Pancreas (tissue), 10 donors: ENCODE measurements at regions not wholly inside any gene's neighbourhood (a gene's known extent, or its start where the extent isn't known, plus 50 kb on each side); places are given as distances from the start of the nearest gene placed in this dataset.

Experiments used
- ATAC-seq, 4 donors: fragments of 200-7000 bp; cut with Tn5 transposase; one replicate each; pipeline versions ENCODE4 v1.8.0 to v1.9.1; 2020; ENCODE audit warnings: mild to moderate bottlenecking in 4 of 4, moderate library complexity in 4 of 4
- DNase-seq, 6 donors: peaks; one replicate each; pipeline ENCODE4 v3.0.0-alpha.2; 2020
- FAIRE-seq: peaks from 2 replicates; lab custom pipeline; 2012; peaks lifted over from hg19 to GRCh38; lab: Jason Lieb, UNC
- H3K27ac ChIP-seq, 4 donors: fragments of 200-600 bp; sonication (generic); 1 replicate in 3 of 4; 2 replicates in 1 of 4; pipeline versions ENCODE4 v1.5.0 to v1.8.0; 2020
- H3K27me3 ChIP-seq, 4 donors: fragments of 200-600 bp; one replicate each; pipeline ENCODE4 v1.8.0; 2021
- H3K36me3 ChIP-seq, 3 donors: fragments of 200-600 bp; sonication (generic) in 1 of 3; one replicate each; pipeline versions ENCODE4 v1.5.0 to v1.8.0; 2020 to 2021
- H3K4me1 ChIP-seq, 3 donors: fragments of 200-600 bp; one replicate each; pipeline ENCODE4 v1.8.0; 2021
- H3K4me3 ChIP-seq, 4 donors: fragments of 200-600 bp; sonication (generic) in 2 of 4; one replicate each; pipeline versions ENCODE4 v1.5.0 to v1.8.0; 2020 to 2021
- H3K9me3 ChIP-seq, 4 donors: fragments of 200-600 bp; one replicate each; pipeline ENCODE4 v1.8.0; 2021
- WGBS, 2 donors: extraction: QIAGEN DNeasy Blood & Tissue Kit; methylation state at CpG; one replicate each; pipeline ENCODE4 v1.1.7; 2013; 5-methylcytosine and 5-hydroxymethylcytosine counted together
- intact Hi-C, 3 donors: fragments of 100-400 bp; cut with DNase I; formaldehyde crosslinking; loops; one replicate each; pipeline versions ENCODE4 v1.11.1 to v1.14.2; 2022
- TF ChIP-seq, protein P1 (sequence below), 4 donors: fragments of 200-600 bp; sonication (generic) in 3 of 4; IDR thresholded peaks; one replicate each; pipeline versions ENCODE4 v1.5.0 to v1.8.0; 2021; ENCODE audit warnings: antibody characterized with exemption in 4 of 4
- donor health status: healthy with polysubstance abuse.
- donor health status: DM: no; HTN: no; CAD: no; lungs with moderate emphysema.
- donor health status: DM: no; HTN: no; CAD: no.
- donor health status: control.
- donor health status: control.
- donor health status: Bipolar disorder and iron deficiency.
- donor health status: DM: yes; HTN: yes; CAD: no.
- donor health status: DM: no; HTN: no; CAD: no.
- donor health status: DM: no; HTN: no; CAD: no.
- donor health status: DM: yes; HTN: yes; CAD: no.

DNA sequence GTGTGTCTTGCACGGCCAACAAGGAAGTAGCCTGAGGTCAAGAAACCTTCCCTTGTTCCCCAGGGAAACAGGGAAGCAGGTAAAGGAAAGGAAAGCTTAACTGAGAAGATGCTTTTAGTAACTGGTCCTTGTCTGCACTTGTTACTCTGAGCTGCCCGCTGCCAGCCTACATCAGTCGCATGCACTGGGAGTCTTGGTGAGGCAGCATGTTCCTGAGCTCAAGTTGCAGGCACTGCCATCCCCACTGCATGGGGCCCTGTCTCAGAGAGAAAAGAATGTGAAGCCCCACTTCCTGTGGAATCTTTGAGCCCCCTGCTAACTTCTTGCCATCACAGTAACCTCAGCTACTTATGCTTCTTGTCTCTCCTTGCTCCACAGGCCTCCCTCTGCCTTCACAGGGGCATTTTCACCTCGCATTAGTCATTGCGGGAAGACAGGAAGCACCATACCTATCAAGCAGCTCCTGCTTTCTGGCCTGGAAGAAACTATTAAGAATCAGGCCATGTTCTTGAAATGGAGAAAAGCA is 344.1 kb upstream of the ADAMTSL1 start:
- no peaks in the 10 kb centered on the region for H3K36me3 ChIP-seq
- DNase-seq: no peak
- H3K4me1 ChIP-seq: no peaks in the 10 kb centered on the region
- intact Hi-C loops: no loop called here
- H3K9me3 ChIP-seq: no peaks in the 10 kb centered on the region
- 85 to 88% methylated on average over 5 of the region's 5 CpGs for WGBS, 2 donors
- H3K27me3 ChIP-seq: no peaks in the 10 kb centered on the region
- ATAC-seq: no peak
- no peak overlapping the region for H3K4me3 ChIP-seq
- no peak for FAIRE-seq
- TF ChIP-seq, protein P1, sequence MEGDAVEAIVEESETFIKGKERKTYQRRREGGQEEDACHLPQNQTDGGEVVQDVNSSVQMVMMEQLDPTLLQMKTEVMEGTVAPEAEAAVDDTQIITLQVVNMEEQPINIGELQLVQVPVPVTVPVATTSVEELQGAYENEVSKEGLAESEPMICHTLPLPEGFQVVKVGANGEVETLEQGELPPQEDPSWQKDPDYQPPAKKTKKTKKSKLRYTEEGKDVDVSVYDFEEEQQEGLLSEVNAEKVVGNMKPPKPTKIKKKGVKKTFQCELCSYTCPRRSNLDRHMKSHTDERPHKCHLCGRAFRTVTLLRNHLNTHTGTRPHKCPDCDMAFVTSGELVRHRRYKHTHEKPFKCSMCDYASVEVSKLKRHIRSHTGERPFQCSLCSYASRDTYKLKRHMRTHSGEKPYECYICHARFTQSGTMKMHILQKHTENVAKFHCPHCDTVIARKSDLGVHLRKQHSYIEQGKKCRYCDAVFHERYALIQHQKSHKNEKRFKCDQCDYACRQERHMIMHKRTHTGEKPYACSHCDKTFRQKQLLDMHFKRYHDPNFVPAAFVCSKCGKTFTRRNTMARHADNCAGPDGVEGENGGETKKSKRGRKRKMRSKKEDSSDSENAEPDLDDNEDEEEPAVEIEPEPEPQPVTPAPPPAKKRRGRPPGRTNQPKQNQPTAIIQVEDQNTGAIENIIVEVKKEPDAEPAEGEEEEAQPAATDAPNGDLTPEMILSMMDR (IDR thresholded peaks at IDR 0.05): no peak
- H3K27ac ChIP-seq: no peak overlapping the region

- H3K4me1 ChIP-seq: no peaks in the 10 kb centered on the region
- H3K9me3 ChIP-seq: no peaks in the 10 kb centered on the region
- no peaks in the 10 kb centered on the region for H3K36me3 ChIP-seq
- no peak for ATAC-seq
- H3K4me3 ChIP-seq: no peak overlapping the region
- TF ChIP-seq, protein P1 (IDR thresholded peaks at IDR 0.05): no peak
- H3K27ac ChIP-seq: no peak overlapping the region
- H3K27me3 ChIP-seq: no peaks in the 10 kb centered on the region
- intact Hi-C loops: no loop called here
- no peak for DNase-seq
- no peak for FAIRE-seq
- 43 to 44% methylated on average over 3 of the region's 3 CpGs for WGBS, 2 donors
These were observed 337.5 kb upstream of the ADAMTSL1 start for GRCh38 chr9:18136354-18136994.

- no peaks in the 10 kb centered on the region for H3K36me3 ChIP-seq
- no peak for FAIRE-seq
- H3K4me3 ChIP-seq: no peak overlapping the region
- H3K9me3 ChIP-seq: no peaks in the 10 kb centered on the region
- no peak for DNase-seq
- TF ChIP-seq, protein P1 (IDR thresholded peaks at IDR 0.05): no peak
- intact Hi-C loops: no loop called here
- no peaks in the 10 kb centered on the region for H3K4me1 ChIP-seq
- H3K27ac ChIP-seq: no peak overlapping the region
- H3K27me3 ChIP-seq: no peaks in the 10 kb centered on the region
- 69 to 77% methylated on average over 4 of the region's 4 CpGs for WGBS, 2 donors
- no peak for ATAC-seq
These were observed 336.1 kb upstream of the ADAMTSL1 start for GRCh38 chr9:18137815-18138214.

- Histone ChIP-seq H3K27me3 (no peaks in the 10 kb centered on the region), H3K36me3 (no peaks in the 10 kb centered on the region), H3K9me3 (no peaks in the 10 kb centered on the region), H3K27ac (no peak overlapping the region), H3K4me3 (no peak overlapping the region), H3K4me1 (no peaks in the 10 kb centered on the region)
- intact Hi-C loops: no loop called here
- no peak for DNase-seq
- 47 to 62% methylated on average over 5 of the region's 5 CpGs for WGBS, 2 donors
- TF ChIP-seq, protein P1 (IDR thresholded peaks at IDR 0.05): no peak
- FAIRE-seq: no peak
- no peak for ATAC-seq
These were observed 335.3 kb upstream of the ADAMTSL1 start for GRCh38 chr9:18138656-18139055.

DNA sequence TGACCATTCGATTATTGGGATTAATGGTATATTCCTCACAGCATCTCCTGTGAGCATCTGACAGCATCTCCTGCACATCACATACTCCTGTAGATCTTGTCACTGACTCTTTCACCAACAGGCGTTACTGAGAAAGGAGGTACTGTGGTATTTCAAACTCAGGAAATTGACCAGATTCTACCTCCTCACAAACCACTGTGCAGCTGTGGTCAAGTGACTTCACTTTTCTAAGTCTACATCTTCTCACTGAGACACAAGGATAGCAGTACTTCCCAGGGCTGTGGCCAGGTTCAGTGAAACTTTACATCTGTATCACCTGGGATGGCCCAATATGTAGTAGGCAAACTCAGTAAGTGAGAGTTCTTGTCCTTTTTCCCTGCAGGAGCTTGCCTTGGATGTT is 332.3 kb upstream of the ADAMTSL1 start:
- intact Hi-C loops: no loop called here
- WGBS, 2 donors: 66 to 69% methylated on average over 2 of the region's 2 CpGs
- H3K27ac ChIP-seq: no peak overlapping the region
- H3K9me3 ChIP-seq: no peaks in the 10 kb centered on the region
- no peak for ATAC-seq
- no peaks in the 10 kb centered on the region for H3K4me1 ChIP-seq
- no peak for FAIRE-seq
- no peak overlapping the region for H3K4me3 ChIP-seq
- no peaks in the 10 kb centered on the region for H3K36me3 ChIP-seq
- TF ChIP-seq, protein P1 (IDR thresholded peaks at IDR 0.05): no peak
- no peaks in the 10 kb centered on the region for H3K27me3 ChIP-seq
- no peak for DNase-seq
